ENCODE measurements at regions not wholly inside any gene's neighbourhood (a gene's known extent, or its start where the extent isn't known, plus 50 kb on each side); places are given as distances from the start of the nearest gene placed in this dataset.
A peak's percentile ranks its signal among the peaks of the same experiment; 100 is the strongest.
"Not testable (repeated sequence)": the region's sequence is repeated elsewhere in the genome, so short reads cannot be mapped to it uniquely, and the experiment has no call there.

DNA sequence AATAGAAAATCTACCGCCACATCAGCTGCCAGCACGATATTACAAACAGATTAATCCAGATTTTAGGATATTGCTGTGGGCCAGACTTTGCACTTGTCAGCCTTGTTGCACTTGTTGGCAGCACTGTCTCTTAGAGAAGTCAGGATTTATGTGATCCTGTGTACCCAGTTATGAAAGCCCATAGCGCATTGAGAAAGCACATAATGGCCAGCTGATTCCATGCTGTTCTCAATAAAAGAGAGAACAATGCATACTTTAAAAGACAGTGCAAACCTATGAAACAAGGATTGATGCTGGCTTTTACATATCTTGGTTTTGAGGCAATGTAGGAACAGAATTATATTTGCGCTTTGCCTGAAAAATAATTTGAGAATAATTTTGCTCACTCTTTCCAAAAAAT, 140.8 kb downstream of the CEP120 start:
- Histone ChIP-seq H3K27ac (replicated peaks) (no peak overlapping the region), H3K4me3 (replicated peaks; ENCODE audit: insufficient read depth, low read length) (no peak overlapping the region), H3K27me3 (ENCODE audit: insufficient read depth, poor library complexity, severe bottlenecking) (no peaks in the 10 kb centered on the region)
- no peak for DNase-seq (ENCODE audit: low read depth in 1 of 2, low spot score in 1 of 2)
- TF ChIP-seq SPI1 (IDR thresholded peaks at IDR 0.05; ENCODE audit: borderline replicate concordance, low read depth) (no peak), POLR2AphosphoS5 (IDR thresholded peaks at IDR 0.05; ENCODE audit: low read depth) (no peak), GABPA (IDR thresholded peaks at IDR 0.05; ENCODE audit: low read depth) (no peak), REST (IDR thresholded peaks at IDR 0.05; ENCODE audit: insufficient replicate concordance, low read depth) (no peak)
- TF ChIP-seq, protein P1, sequence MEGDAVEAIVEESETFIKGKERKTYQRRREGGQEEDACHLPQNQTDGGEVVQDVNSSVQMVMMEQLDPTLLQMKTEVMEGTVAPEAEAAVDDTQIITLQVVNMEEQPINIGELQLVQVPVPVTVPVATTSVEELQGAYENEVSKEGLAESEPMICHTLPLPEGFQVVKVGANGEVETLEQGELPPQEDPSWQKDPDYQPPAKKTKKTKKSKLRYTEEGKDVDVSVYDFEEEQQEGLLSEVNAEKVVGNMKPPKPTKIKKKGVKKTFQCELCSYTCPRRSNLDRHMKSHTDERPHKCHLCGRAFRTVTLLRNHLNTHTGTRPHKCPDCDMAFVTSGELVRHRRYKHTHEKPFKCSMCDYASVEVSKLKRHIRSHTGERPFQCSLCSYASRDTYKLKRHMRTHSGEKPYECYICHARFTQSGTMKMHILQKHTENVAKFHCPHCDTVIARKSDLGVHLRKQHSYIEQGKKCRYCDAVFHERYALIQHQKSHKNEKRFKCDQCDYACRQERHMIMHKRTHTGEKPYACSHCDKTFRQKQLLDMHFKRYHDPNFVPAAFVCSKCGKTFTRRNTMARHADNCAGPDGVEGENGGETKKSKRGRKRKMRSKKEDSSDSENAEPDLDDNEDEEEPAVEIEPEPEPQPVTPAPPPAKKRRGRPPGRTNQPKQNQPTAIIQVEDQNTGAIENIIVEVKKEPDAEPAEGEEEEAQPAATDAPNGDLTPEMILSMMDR (IDR thresholded peaks at IDR 0.05; ENCODE audit: insufficient read depth, low read length), result no peak

- DNase-seq (ENCODE audit: low read depth in 1 of 2, low spot score in 1 of 2); H3K27ac ChIP-seq (replicated peaks); H3K4me3 ChIP-seq (replicated peaks; ENCODE audit: insufficient read depth, low read length); H3K27me3 ChIP-seq (ENCODE audit: insufficient read depth, poor library complexity, severe bottlenecking): not testable (repeated sequence)
These were observed 142.3 kb downstream of the CEP120 start for GRCh38 chr5:123280854-123281253.

GRCh38 chr5:123279136-123279535, 144.1 kb downstream of the CEP120 start:
- DNase-seq (ENCODE audit: low read depth in 1 of 2, low spot score in 1 of 2), result no peak
- Histone ChIP-seq H3K4me3 (replicated peaks; ENCODE audit: insufficient read depth, low read length) (no peak overlapping the region), H3K27me3 (ENCODE audit: insufficient read depth, poor library complexity, severe bottlenecking) (no peaks in the 10 kb centered on the region), H3K27ac (replicated peaks) (no peak overlapping the region)
- no peak for TF ChIP-seq REST (IDR thresholded peaks at IDR 0.05; ENCODE audit: insufficient replicate concordance, low read depth)
- no peak for TF ChIP-seq SPI1 (IDR thresholded peaks at IDR 0.05; ENCODE audit: borderline replicate concordance, low read depth)
- TF ChIP-seq, protein P1 (IDR thresholded peaks at IDR 0.05; ENCODE audit: insufficient read depth, low read length), result no peak
- TF ChIP-seq POLR2AphosphoS5 (IDR thresholded peaks at IDR 0.05; ENCODE audit: low read depth), result no peak
- TF ChIP-seq GABPA (IDR thresholded peaks at IDR 0.05; ENCODE audit: low read depth), result no peak

GRCh38 chr5:123278284-123278683, 144.9 kb downstream of the CEP120 start:
- H3K4me3 ChIP-seq (replicated peaks; ENCODE audit: insufficient read depth, low read length), result no peak overlapping the region
- H3K27ac ChIP-seq (replicated peaks), result no peak overlapping the region
- no peak for TF ChIP-seq POLR2AphosphoS5 (IDR thresholded peaks at IDR 0.05; ENCODE audit: low read depth)
- TF ChIP-seq REST (IDR thresholded peaks at IDR 0.05; ENCODE audit: insufficient replicate concordance, low read depth), result no peak
- TF ChIP-seq GABPA (IDR thresholded peaks at IDR 0.05; ENCODE audit: low read depth), result no peak
- TF ChIP-seq, protein P1 (IDR thresholded peaks at IDR 0.05; ENCODE audit: insufficient read depth, low read length), result no peak
- no peak for TF ChIP-seq SPI1 (IDR thresholded peaks at IDR 0.05; ENCODE audit: borderline replicate concordance, low read depth)
- H3K27me3 ChIP-seq (ENCODE audit: insufficient read depth, poor library complexity, severe bottlenecking), result no peaks in the 10 kb centered on the region
- peak in 1 of 2 experiments; percentile 3 for DNase-seq (ENCODE audit: low read depth in 1 of 2, low spot score in 1 of 2)

Measured in HL-60 (cell line).